Brain microvascular endothelial cell (primary cell): ENCODE measurements at regions not wholly inside any gene's neighbourhood (a gene's known extent, or its start where the extent isn't known, plus 50 kb on each side); places are given as distances from the start of the nearest gene placed in this dataset.

Source experiments
- DNase-seq: peaks from one replicate; pipeline ENCODE4 v3.0.0-alpha.2; 2020
- H3K27ac ChIP-seq: fragments of 250-450 bp; sonication (Bioruptor Pico); 2 replicates; pipeline ENCODE4 v1.5.1; 2020; ENCODE audit warnings: mild to moderate bottlenecking, moderate library complexity
- H3K27me3 ChIP-seq: fragments of 250-450 bp; sonication (Bioruptor Pico); replicated peaks from 2 replicates; pipeline ENCODE4 v1.5.1; 2020; ENCODE audit warnings: mild to moderate bottlenecking
- H3K36me3 ChIP-seq: fragments of 250-450 bp; sonication (Bioruptor Pico); replicated peaks from 2 replicates; pipeline ENCODE4 v1.5.1; 2020; ENCODE audit warnings: mild to moderate bottlenecking
- H3K4me3 ChIP-seq: 2 replicates; pipeline ENCODE4 v1.5.1; 2011; ENCODE audit warnings: low read depth, mild to moderate bottlenecking, control low read depth, low read length, moderate library complexity
- in situ Hi-C: cut with HindIII; loops from 2 replicates; pipeline ENCODE4 v1.10.0; 2017; ENCODE audit warnings: low sequenced_read_pairs, low pct_ligation_motif_present
- TF ChIP-seq, protein P1 (sequence below): IDR thresholded peaks from 2 replicates; pipeline ENCODE4 v1.5.1; 2011; ENCODE audit warnings: low read depth, mild to moderate bottlenecking, moderate library complexity, low read length, control low read depth, inconsistent platforms; ENCODE audit errors: missing control alignments

DNA sequence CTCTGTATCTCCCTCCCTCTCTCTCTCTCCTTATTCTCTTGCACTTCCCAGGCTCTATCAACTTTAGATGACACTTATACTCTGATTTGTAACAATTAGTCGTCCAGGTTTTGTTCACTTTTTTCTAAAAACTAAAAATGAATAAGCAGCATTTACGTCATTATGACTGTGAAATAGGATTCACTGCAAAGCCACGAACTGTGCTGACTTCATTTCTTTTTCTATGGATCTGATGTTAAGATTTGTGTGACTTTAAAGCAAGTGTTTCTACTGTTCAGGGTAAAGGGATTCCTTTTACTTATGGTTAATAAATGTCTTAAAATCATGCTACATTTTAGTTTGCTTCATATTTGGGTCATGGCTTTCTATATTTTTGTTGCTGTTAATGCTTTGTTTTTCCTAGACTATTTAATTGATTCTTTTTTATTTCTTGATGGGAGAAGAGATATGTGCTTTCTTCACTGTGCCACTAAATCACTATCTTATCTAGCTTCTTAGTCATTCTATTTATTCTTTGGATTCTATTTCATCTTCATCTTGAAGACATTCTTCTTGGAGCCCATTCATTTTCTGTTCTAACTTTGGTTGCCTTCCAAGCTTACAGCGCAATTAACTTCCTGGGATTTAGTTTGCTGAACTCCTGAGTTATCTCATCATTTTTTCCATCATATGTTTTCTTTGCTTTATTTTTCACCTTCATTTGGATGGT, 480.4 kb upstream of the TRIB2 start:
- in situ Hi-C loops = no loop called here
- Histone ChIP-seq H3K36me3 (no peaks in the 10 kb centered on the region), H3K4me3 (no peak overlapping the region), H3K27me3 (no peaks in the 10 kb centered on the region), H3K27ac (peak overlapping the region; percentile 59)
- TF ChIP-seq, protein P1, sequence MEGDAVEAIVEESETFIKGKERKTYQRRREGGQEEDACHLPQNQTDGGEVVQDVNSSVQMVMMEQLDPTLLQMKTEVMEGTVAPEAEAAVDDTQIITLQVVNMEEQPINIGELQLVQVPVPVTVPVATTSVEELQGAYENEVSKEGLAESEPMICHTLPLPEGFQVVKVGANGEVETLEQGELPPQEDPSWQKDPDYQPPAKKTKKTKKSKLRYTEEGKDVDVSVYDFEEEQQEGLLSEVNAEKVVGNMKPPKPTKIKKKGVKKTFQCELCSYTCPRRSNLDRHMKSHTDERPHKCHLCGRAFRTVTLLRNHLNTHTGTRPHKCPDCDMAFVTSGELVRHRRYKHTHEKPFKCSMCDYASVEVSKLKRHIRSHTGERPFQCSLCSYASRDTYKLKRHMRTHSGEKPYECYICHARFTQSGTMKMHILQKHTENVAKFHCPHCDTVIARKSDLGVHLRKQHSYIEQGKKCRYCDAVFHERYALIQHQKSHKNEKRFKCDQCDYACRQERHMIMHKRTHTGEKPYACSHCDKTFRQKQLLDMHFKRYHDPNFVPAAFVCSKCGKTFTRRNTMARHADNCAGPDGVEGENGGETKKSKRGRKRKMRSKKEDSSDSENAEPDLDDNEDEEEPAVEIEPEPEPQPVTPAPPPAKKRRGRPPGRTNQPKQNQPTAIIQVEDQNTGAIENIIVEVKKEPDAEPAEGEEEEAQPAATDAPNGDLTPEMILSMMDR = no peak
- peak; percentile 45 for DNase-seq

DNA sequence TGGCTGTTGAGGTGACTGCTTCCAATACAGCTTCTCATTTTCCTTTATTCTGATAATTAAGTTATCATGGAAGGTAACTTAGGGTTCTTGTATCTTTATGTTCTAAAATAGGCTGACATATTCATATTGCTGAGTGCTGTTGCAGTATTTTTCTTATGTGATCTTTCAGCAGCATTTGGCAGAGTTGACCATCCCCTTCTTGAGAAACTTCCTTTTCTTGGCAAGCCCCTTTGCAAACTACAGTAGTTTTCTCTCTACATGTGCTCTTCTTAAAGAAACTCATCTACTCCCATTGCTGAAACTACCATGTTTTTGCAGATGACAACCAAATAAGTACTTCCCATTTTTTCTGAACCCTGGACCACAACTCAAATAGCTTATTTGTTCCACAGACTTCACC, 476.5 kb upstream of the TRIB2 start:
- H3K4me3 ChIP-seq = no peak overlapping the region
- TF ChIP-seq, protein P1 = no peak
- H3K36me3 ChIP-seq = no peaks in the 10 kb centered on the region
- no peaks in the 10 kb centered on the region for H3K27me3 ChIP-seq
- no peak for DNase-seq
- in situ Hi-C loops = no loop called here
- no peak overlapping the region for H3K27ac ChIP-seq

DNA sequence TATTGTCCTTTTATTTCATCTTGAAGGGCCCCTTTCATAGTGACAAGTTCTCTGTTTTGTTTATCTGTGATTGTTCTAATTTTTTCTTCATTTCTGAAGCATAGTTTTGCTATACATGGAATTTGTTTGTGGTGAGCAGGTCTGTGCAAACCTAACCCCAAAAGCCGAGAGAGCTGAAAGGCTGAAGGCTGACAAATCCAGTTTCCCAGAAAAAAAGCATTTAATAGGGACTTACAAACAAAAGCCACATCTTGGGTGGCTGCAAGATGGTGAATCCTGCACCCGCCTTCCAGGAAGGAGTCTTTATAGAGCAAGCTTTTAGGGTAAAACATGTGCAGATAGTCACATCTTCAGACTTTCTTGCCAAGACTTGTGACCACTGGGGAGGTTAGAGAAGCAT, 473.4 kb upstream of the TRIB2 start:
- Histone ChIP-seq H3K27me3 (no peaks in the 10 kb centered on the region), H3K27ac (no peak overlapping the region), H3K4me3 (no peak overlapping the region), H3K36me3 (no peaks in the 10 kb centered on the region)
- in situ Hi-C loops = no loop called here
- TF ChIP-seq, protein P1 = no peak
- DNase-seq = no peak

DNA sequence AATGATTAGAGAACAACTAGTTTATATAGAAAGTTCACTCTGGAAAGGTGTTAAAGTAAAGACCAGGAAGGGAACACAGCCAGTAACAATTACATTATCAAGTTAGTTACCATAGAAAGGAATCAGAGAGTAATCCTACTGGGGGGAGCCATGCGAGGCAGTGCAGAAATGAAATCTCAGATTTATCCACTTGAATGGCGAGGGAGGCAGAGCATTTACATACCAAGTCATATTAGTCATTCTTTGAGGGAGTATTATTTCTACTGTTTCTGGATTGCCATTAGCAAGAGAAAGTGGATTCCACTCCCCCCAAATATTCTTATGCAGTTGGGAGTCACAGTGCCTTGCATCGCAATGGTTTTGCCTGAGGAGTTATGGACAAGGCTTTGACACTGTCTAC, 472.7 kb upstream of the TRIB2 start:
- Histone ChIP-seq H3K27me3 (no peaks in the 10 kb centered on the region), H3K36me3 (no peaks in the 10 kb centered on the region), H3K27ac (no peak overlapping the region), H3K4me3 (no peak overlapping the region)
- TF ChIP-seq, protein P1 = no peak
- DNase-seq = no peak
- in situ Hi-C loops = no loop called here

DNA sequence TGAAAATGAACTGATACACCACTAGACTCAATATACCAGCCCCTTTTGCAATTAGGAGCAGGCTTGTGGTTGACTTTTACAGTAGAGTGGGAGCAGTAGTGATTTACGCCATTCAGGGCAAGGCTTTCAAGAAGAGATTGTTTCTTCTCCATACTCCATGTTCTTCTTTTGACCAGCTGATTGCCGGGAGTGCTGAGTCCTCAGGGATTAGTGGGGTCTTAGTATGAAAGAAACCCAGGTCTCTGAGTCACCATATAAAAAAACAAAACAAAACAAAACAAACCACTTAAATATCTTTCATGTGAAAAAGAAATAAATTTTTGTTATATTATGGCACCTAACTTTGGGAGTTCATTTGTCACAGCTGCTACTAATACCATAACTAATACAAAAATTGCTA, 465.6 kb upstream of the TRIB2 start:
- H3K4me3 ChIP-seq = no peak overlapping the region
- TF ChIP-seq, protein P1 = no peak
- DNase-seq = no peak
- in situ Hi-C loops = no loop called here
- H3K36me3 ChIP-seq = no peaks in the 10 kb centered on the region
- H3K27ac ChIP-seq = no peak overlapping the region
- H3K27me3 ChIP-seq = no peaks in the 10 kb centered on the region

DNA sequence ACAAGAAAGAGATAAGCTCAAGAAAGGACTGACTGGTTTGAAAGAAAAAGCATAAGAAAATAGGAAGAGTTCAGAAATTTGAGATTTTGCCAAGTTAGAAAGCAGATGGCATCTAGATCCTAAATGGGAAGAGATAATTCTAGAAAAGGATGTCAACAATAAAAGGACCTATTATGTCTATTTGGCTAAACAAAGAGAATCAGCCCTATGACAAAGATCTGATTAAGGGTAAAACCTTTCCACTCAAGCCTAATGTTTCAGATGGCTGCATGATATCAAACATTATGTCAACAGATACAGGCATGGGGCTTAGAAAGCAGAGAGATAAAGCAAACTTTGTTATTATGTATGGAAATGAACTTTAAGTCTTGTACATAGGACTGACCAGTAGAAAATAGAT, 465.0 kb upstream of the TRIB2 start:
- DNase-seq = no peak
- in situ Hi-C loops = no loop called here
- no peak overlapping the region for H3K4me3 ChIP-seq
- no peak overlapping the region for H3K27ac ChIP-seq
- H3K27me3 ChIP-seq = no peaks in the 10 kb centered on the region
- no peaks in the 10 kb centered on the region for H3K36me3 ChIP-seq
- TF ChIP-seq, protein P1 = no peak
